ENCODE measurements at regions not wholly inside any gene's neighbourhood (a gene's known extent, or its start where the extent isn't known, plus 50 kb on each side); places are given as distances from the start of the nearest gene placed in this dataset.

DNA sequence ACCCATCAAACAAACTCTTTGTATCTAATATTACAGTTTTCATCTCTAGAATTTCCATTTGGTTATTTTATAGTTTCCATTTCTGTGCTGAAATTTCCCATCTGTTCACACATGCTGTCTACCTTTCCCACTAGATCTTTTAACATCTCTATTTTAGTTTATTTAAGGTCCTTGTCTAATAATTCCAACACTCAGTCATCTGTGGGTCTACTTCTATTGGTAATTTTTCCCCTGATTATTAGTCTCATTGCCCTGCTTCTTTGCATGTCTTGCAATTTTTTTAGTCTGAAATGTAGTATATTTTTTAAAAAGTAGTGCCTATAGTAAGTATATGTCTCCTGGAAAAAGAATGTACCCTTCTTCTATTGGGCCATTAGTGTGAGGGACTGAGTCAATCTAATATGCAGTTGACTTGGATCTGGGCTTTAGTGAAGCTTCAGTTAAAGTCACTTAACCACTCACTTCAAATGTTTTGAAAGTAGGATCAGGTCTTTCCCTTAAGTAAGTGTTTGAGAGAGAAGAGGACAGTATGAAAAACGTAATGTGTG lies 370.8 kb downstream of the SEC14L1 start:
- no peaks in the 10 kb centered on the region for H3K27me3 ChIP-seq (ENCODE audit: low read length)
- no peak overlapping the region for H3K4me3 ChIP-seq (ENCODE audit: low read length)
- ChIA-PET POLR2A (ENCODE audit: unreplicated experiment) (no interaction called here), CTCF (no interaction called here)
- H2AFZ ChIP-seq (ENCODE audit: low read length) = no peak overlapping the region
- DNase-seq = no peak
- intact Hi-C loops (cut with micrococcal nuclease) = no loop called here
- no peak overlapping the region for H3K9ac ChIP-seq (ENCODE audit: low read length)
- BruUV-seq (replicated peaks) = no TSS peak
- H4K20me1 ChIP-seq (ENCODE audit: low read length) = no peaks in the 10 kb centered on the region
- TF ChIP-seq EZH2phosphoT487 (IDR thresholded peaks at IDR 0.05; ENCODE audit: borderline replicate concordance, low read length) (no peak), EZH2 (IDR thresholded peaks at IDR 0.05; ENCODE audit: low read length, unreplicated experiment) (no peak)
- TF ChIP-seq, protein P1, sequence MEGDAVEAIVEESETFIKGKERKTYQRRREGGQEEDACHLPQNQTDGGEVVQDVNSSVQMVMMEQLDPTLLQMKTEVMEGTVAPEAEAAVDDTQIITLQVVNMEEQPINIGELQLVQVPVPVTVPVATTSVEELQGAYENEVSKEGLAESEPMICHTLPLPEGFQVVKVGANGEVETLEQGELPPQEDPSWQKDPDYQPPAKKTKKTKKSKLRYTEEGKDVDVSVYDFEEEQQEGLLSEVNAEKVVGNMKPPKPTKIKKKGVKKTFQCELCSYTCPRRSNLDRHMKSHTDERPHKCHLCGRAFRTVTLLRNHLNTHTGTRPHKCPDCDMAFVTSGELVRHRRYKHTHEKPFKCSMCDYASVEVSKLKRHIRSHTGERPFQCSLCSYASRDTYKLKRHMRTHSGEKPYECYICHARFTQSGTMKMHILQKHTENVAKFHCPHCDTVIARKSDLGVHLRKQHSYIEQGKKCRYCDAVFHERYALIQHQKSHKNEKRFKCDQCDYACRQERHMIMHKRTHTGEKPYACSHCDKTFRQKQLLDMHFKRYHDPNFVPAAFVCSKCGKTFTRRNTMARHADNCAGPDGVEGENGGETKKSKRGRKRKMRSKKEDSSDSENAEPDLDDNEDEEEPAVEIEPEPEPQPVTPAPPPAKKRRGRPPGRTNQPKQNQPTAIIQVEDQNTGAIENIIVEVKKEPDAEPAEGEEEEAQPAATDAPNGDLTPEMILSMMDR (conservative IDR thresholded peaks at IDR 0.05; ENCODE audit: low read depth, low read length) = no peak
- H3F3A ChIP-seq (ENCODE audit: low read length, unreplicated experiment) = no peaks in the 10 kb centered on the region
- H3K27ac ChIP-seq (ENCODE audit: low read length) = no peak overlapping the region
- H3K79me2 ChIP-seq (ENCODE audit: low read length) = no peaks in the 10 kb centered on the region
- no peaks in the 10 kb centered on the region for H3K4me1 ChIP-seq (ENCODE audit: insufficient read depth, low read length)
- H3K9me3 ChIP-seq (ENCODE audit: low read length) = no peaks in the 10 kb centered on the region
- no peaks in the 10 kb centered on the region for H3K9me2 ChIP-seq (replicated peaks; ENCODE audit: low read length)
- no peak for ATAC-seq
- peaks cover 6% of the 10 kb centered on the region; the same call in 1 of the 2 replicates for H3K36me3 ChIP-seq (ENCODE audit: low read depth, low read length)
- no peak overlapping the region for H3K4me2 ChIP-seq (ENCODE audit: low read length)

GRCh38 chr17:77512062-77512946 lies 371.5 kb downstream of the SEC14L1 start:
- H3K4me3 ChIP-seq (ENCODE audit: low read length) = no peak overlapping the region
- no peaks in the 10 kb centered on the region for H3K9me2 ChIP-seq (replicated peaks; ENCODE audit: low read length)
- no peak overlapping the region for H3K4me2 ChIP-seq (ENCODE audit: low read length)
- H3F3A ChIP-seq (ENCODE audit: low read length, unreplicated experiment) = no peaks in the 10 kb centered on the region
- ChIA-PET POLR2A (ENCODE audit: unreplicated experiment) (interaction anchor here (0.6 kb wide), 2 partner anchors 23 kb away, joined by 3 read pairs; no protein-coding TSS in a partner anchor), CTCF (no interaction called here)
- H3K36me3 ChIP-seq (ENCODE audit: low read depth, low read length) = peaks cover 6% of the 10 kb centered on the region; the same call in 1 of the 2 replicates
- TF ChIP-seq EZH2phosphoT487 (IDR thresholded peaks at IDR 0.05; ENCODE audit: borderline replicate concordance, low read length) (no peak), EZH2 (IDR thresholded peaks at IDR 0.05; ENCODE audit: low read length, unreplicated experiment) (no peak)
- TF ChIP-seq, protein P1 (conservative IDR thresholded peaks at IDR 0.05; ENCODE audit: low read depth, low read length) = no peak
- no peaks in the 10 kb centered on the region for H3K4me1 ChIP-seq (ENCODE audit: insufficient read depth, low read length)
- intact Hi-C loops (cut with micrococcal nuclease) = no loop called here
- H3K27ac ChIP-seq (ENCODE audit: low read length) = no peak overlapping the region
- no peaks in the 10 kb centered on the region for H3K27me3 ChIP-seq (ENCODE audit: low read length)
- no peaks in the 10 kb centered on the region for H3K79me2 ChIP-seq (ENCODE audit: low read length)
- no peak overlapping the region for H3K9ac ChIP-seq (ENCODE audit: low read length)
- H2AFZ ChIP-seq (ENCODE audit: low read length) = no peak overlapping the region
- DNase-seq (no peak), ATAC-seq (no peak)
- no peaks in the 10 kb centered on the region for H4K20me1 ChIP-seq (ENCODE audit: low read length)
- no peaks in the 10 kb centered on the region for H3K9me3 ChIP-seq (ENCODE audit: low read length)
- no TSS peak for BruUV-seq (replicated peaks)

DNA sequence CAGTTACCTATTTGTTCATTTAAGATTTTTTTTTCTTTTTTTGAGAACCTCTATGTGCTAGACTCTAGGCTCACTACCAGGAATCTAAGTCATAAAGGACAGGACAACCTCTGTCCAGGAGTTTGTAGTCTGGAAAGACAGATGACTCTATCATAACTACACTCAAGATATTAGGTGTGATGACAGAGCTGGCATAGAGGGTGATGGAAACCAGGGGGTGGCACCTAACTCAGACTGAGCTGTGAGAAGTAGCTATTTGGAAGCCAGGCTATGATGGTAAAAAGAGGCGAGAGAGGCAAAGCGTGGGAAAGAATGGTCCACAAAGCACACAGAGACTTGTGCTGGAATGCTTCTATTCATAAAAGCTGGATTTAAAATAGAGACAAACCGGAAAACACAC lies 372.3 kb downstream of the SEC14L1 start:
- Histone ChIP-seq H3F3A (ENCODE audit: low read length, unreplicated experiment) (no peaks in the 10 kb centered on the region), H3K9me3 (ENCODE audit: low read length) (no peaks in the 10 kb centered on the region), H4K20me1 (ENCODE audit: low read length) (no peaks in the 10 kb centered on the region), H3K27me3 (ENCODE audit: low read length) (no peaks in the 10 kb centered on the region), H3K4me3 (ENCODE audit: low read length) (no peak overlapping the region), H3K9ac (ENCODE audit: low read length) (no peak overlapping the region), H3K36me3 (ENCODE audit: low read depth, low read length) (peaks cover 6% of the 10 kb centered on the region; the same call in 1 of the 2 replicates), H3K27ac (ENCODE audit: low read length) (no peak overlapping the region), H3K9me2 (replicated peaks; ENCODE audit: low read length) (no peaks in the 10 kb centered on the region), H3K4me2 (ENCODE audit: low read length) (no peak overlapping the region), H2AFZ (ENCODE audit: low read length) (no peak overlapping the region), H3K79me2 (ENCODE audit: low read length) (no peaks in the 10 kb centered on the region), H3K4me1 (ENCODE audit: insufficient read depth, low read length) (no peaks in the 10 kb centered on the region)
- CTCF ChIA-PET = no interaction called here
- POLR2A ChIA-PET (ENCODE audit: unreplicated experiment) = no interaction called here
- intact Hi-C loops (cut with micrococcal nuclease) = no loop called here
- BruUV-seq (replicated peaks) = no TSS peak
- no peak for DNase-seq
- TF ChIP-seq, protein P1 (conservative IDR thresholded peaks at IDR 0.05; ENCODE audit: low read depth, low read length) = no peak
- TF ChIP-seq EZH2 (IDR thresholded peaks at IDR 0.05; ENCODE audit: low read length, unreplicated experiment) (no peak), EZH2phosphoT487 (IDR thresholded peaks at IDR 0.05; ENCODE audit: borderline replicate concordance, low read length) (no peak)
- ATAC-seq = no peak

All from PC-3 (cell line).